Endothelial cell (in vitro differentiated cells): ENCODE measurements at regions not wholly inside any gene's neighbourhood (a gene's known extent, or its start where the extent isn't known, plus 50 kb on each side); places are given as distances from the start of the nearest gene placed in this dataset.
A peak's percentile ranks its signal among the peaks of the same experiment; 100 is the strongest.

Experiments
- DNase-seq: peaks from one replicate; pipeline ENCODE4 v3.0.0; 2021; ENCODE audit warnings: low spot score
- H3K27ac Mint-ChIP-seq: one replicate; pipeline ENCODE4 v1.8.0; 2021; ENCODE audit warnings: mixed read lengths, inconsistent platforms; ENCODE audit not compliant: unreplicated experiment
- H3K27me3 Mint-ChIP-seq: one replicate; pipeline ENCODE4 v1.8.0; 2021; ENCODE audit warnings: mild to moderate bottlenecking, moderate library complexity, mixed read lengths, inconsistent platforms; ENCODE audit not compliant: unreplicated experiment
- H3K36me3 Mint-ChIP-seq: one replicate; pipeline ENCODE4 v1.8.0; 2021; ENCODE audit warnings: mild to moderate bottlenecking, low read depth, mixed read lengths, inconsistent platforms; ENCODE audit not compliant: unreplicated experiment
- H3K4me1 Mint-ChIP-seq: one replicate; pipeline ENCODE4 v1.8.0; 2021; ENCODE audit warnings: mild to moderate bottlenecking, mixed read lengths, inconsistent platforms; ENCODE audit not compliant: unreplicated experiment
- H3K4me3 Mint-ChIP-seq: one replicate; pipeline ENCODE4 v1.8.0; 2021; ENCODE audit warnings: mild to moderate bottlenecking, mixed read lengths, inconsistent platforms; ENCODE audit not compliant: unreplicated experiment
- H3K9me3 Mint-ChIP-seq: one replicate; pipeline ENCODE4 v1.8.0; 2021; ENCODE audit warnings: mixed read lengths, inconsistent platforms; ENCODE audit not compliant: unreplicated experiment
- CTCF ChIP-seq: fragments of 200-600 bp; sonication (generic); IDR thresholded peaks from one replicate; pipeline ENCODE4 v1.5.0; 2021; ENCODE audit warnings: antibody characterized with exemption; ENCODE audit not compliant: unreplicated experiment

- peaks cover 2% of the 10 kb centered on the region for H3K27me3 Mint-ChIP-seq
- no peak for DNase-seq
- H3K36me3 Mint-ChIP-seq: peaks cover 3% of the 10 kb centered on the region
- H3K4me1 Mint-ChIP-seq: peaks cover 12% of the 10 kb centered on the region
- TF ChIP-seq CTCF: no peak
- H3K27ac Mint-ChIP-seq: no peak overlapping the region
- H3K4me3 Mint-ChIP-seq: no peak overlapping the region
- H3K9me3 Mint-ChIP-seq: no peaks in the 10 kb centered on the region
These were observed 155.9 kb downstream of the CCDC34 start for GRCh38 chr11:27207025-27207650.

- Mint-ChIP-seq H3K9me3 (no peaks in the 10 kb centered on the region), H3K36me3 (peaks cover 3% of the 10 kb centered on the region), H3K4me1 (peaks cover 7% of the 10 kb centered on the region), H3K27me3 (no peaks in the 10 kb centered on the region), H3K4me3 (no peak overlapping the region), H3K27ac (no peak overlapping the region)
- no peak for DNase-seq
- TF ChIP-seq CTCF: no peak
These were observed 157.0 kb downstream of the CCDC34 start for GRCh38 chr11:27205779-27206570.

- Mint-ChIP-seq H3K4me3 (no peak overlapping the region), H3K36me3 (peaks cover 3% of the 10 kb centered on the region), H3K27ac (no peak overlapping the region), H3K4me1 (peaks cover 7% of the 10 kb centered on the region), H3K9me3 (no peaks in the 10 kb centered on the region), H3K27me3 (peaks cover 2% of the 10 kb centered on the region)
- no peak for TF ChIP-seq CTCF
- DNase-seq: no peak
These were observed 157.8 kb downstream of the CCDC34 start for GRCh38 chr11:27205250-27205649.

GRCh38 chr11:27204529-27204928, 158.5 kb downstream of the CCDC34 start:
- peak; percentile 40 for DNase-seq

More at GRCh38 chr11:27204529-27204928, 158.5 kb downstream of the CCDC34 start:
- Mint-ChIP-seq H3K4me3 (no peak overlapping the region), H3K9me3 (no peaks in the 10 kb centered on the region), H3K27ac (no peak overlapping the region), H3K27me3 (peaks cover 2% of the 10 kb centered on the region), H3K4me1 (peaks cover 7% of the 10 kb centered on the region), H3K36me3 (peaks cover 3% of the 10 kb centered on the region)
- no peak for TF ChIP-seq CTCF
